ENCODE measurements at regions not wholly inside any gene's neighbourhood (a gene's known extent, or its start where the extent isn't known, plus 50 kb on each side); places are given as distances from the start of the nearest gene placed in this dataset.

GRCh38 chr1:232555494-232556210 is 74.3 kb downstream of the SIPA1L2 start:
- no peak for DNase-seq

GRCh38 chr1:232554409-232554808 is 75.5 kb downstream of the SIPA1L2 start:
- no peak for DNase-seq

- DNase-seq: no peak
These were observed 76.1 kb downstream of the SIPA1L2 start for GRCh38 chr1:232553809-232554208.

- no peak for DNase-seq
These were observed 76.7 kb downstream of the SIPA1L2 start for GRCh38 chr1:232553050-232553754.

GRCh38 chr1:232551386-232551785 is 78.5 kb downstream of the SIPA1L2 start:
- DNase-seq: no peak

- no peak for DNase-seq
These were observed 79.9 kb downstream of the SIPA1L2 start for GRCh38 chr1:232550007-232550406.

- DNase-seq: no peak
These were observed 81.2 kb downstream of the SIPA1L2 start for GRCh38 chr1:232548691-232549090.

GRCh38 chr1:232547938-232548484 is 81.9 kb downstream of the SIPA1L2 start:
- DNase-seq: no peak

- DNase-seq: no peak
These were observed 87.0 kb downstream of the SIPA1L2 start for GRCh38 chr1:232542633-232543593.

GRCh38 chr1:232538943-232539302 is 91.0 kb downstream of the SIPA1L2 start:
- no peak for DNase-seq

- no peak for DNase-seq
These were observed 91.5 kb downstream of the SIPA1L2 start for GRCh38 chr1:232538224-232538942.

- DNase-seq: no peak
These were observed 95.1 kb downstream of the SIPA1L2 start for GRCh38 chr1:232534552-232535517.

GRCh38 chr1:232533328-232533727 is 96.6 kb downstream of the SIPA1L2 start:
- DNase-seq: no peak

GRCh38 chr1:232532901-232533300 is 97.0 kb downstream of the SIPA1L2 start:
- no peak for DNase-seq

- no peak for DNase-seq
These were observed 98.6 kb downstream of the SIPA1L2 start for GRCh38 chr1:232531291-232531690.

- DNase-seq: no peak
These were observed 100.2 kb downstream of the SIPA1L2 start for GRCh38 chr1:232529747-232530146.

- no peak for DNase-seq
These were observed 101.4 kb downstream of the SIPA1L2 start for GRCh38 chr1:232528472-232529089.

GRCh38 chr1:232524056-232524455 is 105.9 kb downstream of the SIPA1L2 start:
- no peak for DNase-seq

GRCh38 chr1:232522189-232522588 is 107.7 kb downstream of the SIPA1L2 start:
- DNase-seq: no peak

- no peak for DNase-seq
These were observed 108.3 kb downstream of the SIPA1L2 start for GRCh38 chr1:232521660-232522059.

- no peak for DNase-seq
These were observed 110.7 kb downstream of the SIPA1L2 start for GRCh38 chr1:232519186-232519585.
